HFF-Myc (cell line): ENCODE measurements at regions not wholly inside any gene's neighbourhood (a gene's known extent, or its start where the extent isn't known, plus 50 kb on each side); places are given as distances from the start of the nearest gene placed in this dataset.

Experiments used
- DNase-seq: peaks from one replicate; pipeline ENCODE4 v3.0.0-alpha.2; 2011; ENCODE audit warnings: low read depth; ENCODE audit errors: extremely low read depth
- H3K4me3 ChIP-seq: replicated peaks from 2 replicates; pipeline ENCODE4 v1.5.1; 2011; ENCODE audit warnings: low read depth, mild to moderate bottlenecking, control low read depth, low read length
- CTCF ChIP-seq: IDR thresholded peaks from 2 replicates; pipeline ENCODE4 v1.5.1; 2012; ENCODE audit warnings: mild to moderate bottlenecking, low read depth, low read length, control low read depth; ENCODE audit errors: missing control alignments

GRCh38 chr3:35562141-35562540 lies 77.2 kb upstream of the ARPP21 start:
- H3K4me3 ChIP-seq: no peak overlapping the region
- TF ChIP-seq CTCF: no peak
- DNase-seq: no peak

GRCh38 chr3:35565048-35565447 lies 74.3 kb upstream of the ARPP21 start:
- H3K4me3 ChIP-seq: no peak overlapping the region
- no peak for DNase-seq
- no peak for TF ChIP-seq CTCF
